Tibial artery (tissue), 4 donors: ENCODE measurements at regions not wholly inside any gene's neighbourhood (a gene's known extent, or its start where the extent isn't known, plus 50 kb on each side); places are given as distances from the start of the nearest gene placed in this dataset.
"Not testable (repeated sequence)": the region's sequence is repeated elsewhere in the genome, so short reads cannot be mapped to it uniquely, and the experiment has no call there.

ENCODE experiments used
- DNase-seq, 2 donors: peaks; one replicate each; pipeline ENCODE4 v3.0.0-alpha.2; 2019
- H3K27ac ChIP-seq, 2 donors: fragments of 200-600 bp; sonication (generic) in 1 of 2; 1 replicate in 1 of 2; 2 replicates in 1 of 2; pipeline ENCODE4 v1.5.1; 2018 to 2019; ENCODE audit warnings: mild to moderate bottlenecking in 1 of 2
- H3K27me3 ChIP-seq, 2 donors: fragments of 200-600 bp; sonication (generic) in 1 of 2; one replicate each; pipeline versions ENCODE4 v1.5.1 to v1.6.0; 2016 to 2019
- H3K36me3 ChIP-seq, 3 donors: fragments of 200-600 bp; sonication (generic) in 2 of 3; one replicate each; pipeline ENCODE4 v1.5.1; 2016 to 2019; ENCODE audit warnings: mild to moderate bottlenecking in 2 of 3
- H3K4me1 ChIP-seq, 4 donors: fragments of 200-600 bp; sonication (generic) in 2 of 4; 1 replicate in 3 of 4; 2 replicates in 1 of 4; pipeline ENCODE4 v1.5.1; 2016 to 2019
- H3K4me3 ChIP-seq, 2 donors: fragments of 200-600 bp; sonication (generic) in 1 of 2; 1 replicate in 1 of 2; 2 replicates in 1 of 2; pipeline ENCODE4 v1.5.1; 2018 to 2019; ENCODE audit warnings: mild to moderate bottlenecking in 2 of 2
- H3K9me3 ChIP-seq, 3 donors: fragments of 200-600 bp; sonication (generic) in 1 of 3; one replicate each; pipeline ENCODE4 v1.5.1; 2016 to 2019
- intact Hi-C: fragments of 100-400 bp; cut with DNase I; formaldehyde crosslinking; loops from one replicate; pipeline ENCODE4 v1.15.0; 2023; ENCODE audit warnings: low total_unique reads
- TF ChIP-seq, protein P1 (sequence below), 2 experiments: fragments of 200-600 bp in 1 of 2; fragments of 450-650 bp in 1 of 2; IDR thresholded peaks; one replicate each; pipeline ENCODE4 v1.5.1; 2017 to 2019; ENCODE audit warnings: antibody characterized with exemption in 2 of 2, mild to moderate bottlenecking in 1 of 2, moderate library complexity in 1 of 2

DNA sequence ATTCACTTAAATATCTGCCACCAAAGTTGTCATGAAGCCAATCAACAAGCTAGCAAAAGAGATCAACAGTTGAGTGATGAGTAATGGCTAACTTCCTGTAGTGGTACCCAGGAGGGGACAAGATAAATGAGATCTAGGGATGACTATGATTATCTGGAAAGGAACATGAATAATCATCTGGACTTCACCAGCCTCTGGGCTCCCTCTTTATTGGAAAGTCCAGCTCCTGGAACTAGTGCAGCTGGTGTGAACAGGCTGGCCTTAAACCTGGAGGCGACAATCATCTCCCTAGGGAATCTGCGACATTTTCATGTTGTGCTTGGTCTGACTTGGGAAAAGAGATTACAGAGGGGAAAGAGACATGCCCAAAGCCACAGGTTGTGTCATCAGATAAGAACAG is 518.6 kb downstream of the GRIN2A start:
- H3K27ac ChIP-seq, result no peak overlapping the region
- no peaks in the 10 kb centered on the region for H3K4me1 ChIP-seq
- H3K36me3 ChIP-seq, result no peaks in the 10 kb centered on the region
- intact Hi-C loops, result no loop called here
- peaks cover 0 to 13% of the 10 kb centered on the region in 2 donors for H3K27me3 ChIP-seq
- TF ChIP-seq, protein P1, sequence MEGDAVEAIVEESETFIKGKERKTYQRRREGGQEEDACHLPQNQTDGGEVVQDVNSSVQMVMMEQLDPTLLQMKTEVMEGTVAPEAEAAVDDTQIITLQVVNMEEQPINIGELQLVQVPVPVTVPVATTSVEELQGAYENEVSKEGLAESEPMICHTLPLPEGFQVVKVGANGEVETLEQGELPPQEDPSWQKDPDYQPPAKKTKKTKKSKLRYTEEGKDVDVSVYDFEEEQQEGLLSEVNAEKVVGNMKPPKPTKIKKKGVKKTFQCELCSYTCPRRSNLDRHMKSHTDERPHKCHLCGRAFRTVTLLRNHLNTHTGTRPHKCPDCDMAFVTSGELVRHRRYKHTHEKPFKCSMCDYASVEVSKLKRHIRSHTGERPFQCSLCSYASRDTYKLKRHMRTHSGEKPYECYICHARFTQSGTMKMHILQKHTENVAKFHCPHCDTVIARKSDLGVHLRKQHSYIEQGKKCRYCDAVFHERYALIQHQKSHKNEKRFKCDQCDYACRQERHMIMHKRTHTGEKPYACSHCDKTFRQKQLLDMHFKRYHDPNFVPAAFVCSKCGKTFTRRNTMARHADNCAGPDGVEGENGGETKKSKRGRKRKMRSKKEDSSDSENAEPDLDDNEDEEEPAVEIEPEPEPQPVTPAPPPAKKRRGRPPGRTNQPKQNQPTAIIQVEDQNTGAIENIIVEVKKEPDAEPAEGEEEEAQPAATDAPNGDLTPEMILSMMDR (IDR thresholded peaks at IDR 0.05), result no peak
- DNase-seq, result no peak
- H3K4me3 ChIP-seq, result no peak overlapping the region
- no peaks in the 10 kb centered on the region for H3K9me3 ChIP-seq

DNA sequence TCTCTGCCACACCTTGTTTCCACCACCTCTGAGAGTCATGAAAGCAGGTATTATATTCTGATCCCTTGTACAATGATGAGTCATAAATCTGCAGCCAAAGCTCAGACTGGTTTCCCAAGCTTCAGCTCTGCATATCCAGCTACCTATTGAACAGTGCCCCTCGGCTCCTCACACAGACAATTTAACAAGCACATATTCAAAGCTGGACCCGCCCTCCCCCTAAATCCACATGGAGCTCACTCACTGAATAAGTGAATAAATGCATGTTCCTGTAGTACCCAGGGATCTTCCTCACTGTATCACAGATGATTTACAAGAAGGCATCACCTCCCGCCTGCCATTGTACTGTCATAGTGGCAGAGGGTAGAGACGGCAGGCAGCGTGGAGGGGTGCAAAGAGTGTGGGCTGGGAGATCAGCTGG is 516.4 kb downstream of the GRIN2A start:
- Histone ChIP-seq H3K27me3 (peaks cover 0 to 3% of the 10 kb centered on the region in 2 donors), H3K36me3 (no peaks in the 10 kb centered on the region), H3K4me1 (no peaks in the 10 kb centered on the region), H3K27ac (no peak overlapping the region), H3K9me3 (no peaks in the 10 kb centered on the region), H3K4me3 (no peak overlapping the region)
- intact Hi-C loops, result no loop called here
- TF ChIP-seq, protein P1 (IDR thresholded peaks at IDR 0.05), result no peak
- no peak for DNase-seq

DNA sequence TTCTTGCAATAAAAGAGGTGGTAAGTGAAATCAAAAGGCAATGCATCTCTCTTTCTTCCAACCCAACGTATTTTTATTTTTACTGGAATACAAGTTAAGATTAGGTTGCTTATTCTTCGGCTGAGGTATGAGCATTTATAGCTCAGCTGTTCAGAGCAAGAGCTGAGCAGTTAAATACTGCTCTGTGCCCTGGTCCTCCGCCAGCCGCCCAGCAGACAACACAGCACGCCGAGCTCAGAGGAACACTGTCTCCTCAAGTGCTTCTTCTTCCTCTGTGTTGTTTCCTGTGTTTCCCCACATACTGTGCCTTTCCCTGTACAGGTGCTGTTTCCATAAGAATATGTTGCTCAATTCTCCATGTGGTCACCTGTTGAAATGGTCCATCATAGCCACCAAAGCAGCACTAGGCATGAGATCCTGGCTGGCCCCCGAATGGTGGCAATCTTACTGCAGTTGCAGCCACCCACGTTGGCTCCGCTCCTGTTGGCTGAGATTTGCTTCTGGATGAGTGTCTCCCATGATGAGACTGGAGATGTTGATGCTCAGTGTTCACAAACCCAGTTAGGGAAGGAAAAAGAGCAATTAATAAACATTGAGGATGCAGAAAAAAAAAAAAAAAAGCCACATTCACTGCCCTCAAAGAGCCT is 515.3 kb downstream of the GRIN2A start:
- no peaks in the 10 kb centered on the region for H3K4me1 ChIP-seq
- no peaks in the 10 kb centered on the region for H3K9me3 ChIP-seq
- TF ChIP-seq, protein P1 (IDR thresholded peaks at IDR 0.05), result no peak
- H3K27ac ChIP-seq, result no peak overlapping the region
- intact Hi-C loops, result no loop called here
- no peak overlapping the region for H3K4me3 ChIP-seq
- no peak for DNase-seq
- no peaks in the 10 kb centered on the region for H3K36me3 ChIP-seq
- no peaks in the 10 kb centered on the region for H3K27me3 ChIP-seq

DNA sequence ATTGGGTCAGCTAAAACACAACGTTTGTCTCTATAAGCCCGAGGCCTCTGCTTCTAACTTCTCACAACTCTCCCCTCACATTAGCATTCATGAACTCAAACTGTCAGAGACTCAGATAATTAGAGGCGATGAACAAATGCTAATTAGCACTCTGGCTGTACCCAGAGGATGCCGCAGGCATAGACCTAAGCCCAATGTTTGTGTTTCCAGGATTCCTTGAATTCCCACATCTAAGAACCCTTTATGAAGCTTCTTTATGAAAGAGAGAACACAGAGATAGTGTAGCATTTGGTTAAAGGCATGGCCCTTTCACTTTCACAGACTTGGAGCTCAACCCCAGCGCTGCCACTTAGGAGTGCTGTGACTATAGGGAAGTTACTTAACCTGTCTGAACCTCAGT is 512.2 kb downstream of the GRIN2A start:
- H3K27me3 ChIP-seq, result peaks cover 0 to 3% of the 10 kb centered on the region in 2 donors
- H3K27ac ChIP-seq, result no peak overlapping the region
- DNase-seq, result no peak
- intact Hi-C loops, result no loop called here
- no peaks in the 10 kb centered on the region for H3K36me3 ChIP-seq
- no peaks in the 10 kb centered on the region for H3K4me1 ChIP-seq
- TF ChIP-seq, protein P1 (IDR thresholded peaks at IDR 0.05), result no peak
- H3K4me3 ChIP-seq, result no peak overlapping the region
- no peaks in the 10 kb centered on the region for H3K9me3 ChIP-seq

DNA sequence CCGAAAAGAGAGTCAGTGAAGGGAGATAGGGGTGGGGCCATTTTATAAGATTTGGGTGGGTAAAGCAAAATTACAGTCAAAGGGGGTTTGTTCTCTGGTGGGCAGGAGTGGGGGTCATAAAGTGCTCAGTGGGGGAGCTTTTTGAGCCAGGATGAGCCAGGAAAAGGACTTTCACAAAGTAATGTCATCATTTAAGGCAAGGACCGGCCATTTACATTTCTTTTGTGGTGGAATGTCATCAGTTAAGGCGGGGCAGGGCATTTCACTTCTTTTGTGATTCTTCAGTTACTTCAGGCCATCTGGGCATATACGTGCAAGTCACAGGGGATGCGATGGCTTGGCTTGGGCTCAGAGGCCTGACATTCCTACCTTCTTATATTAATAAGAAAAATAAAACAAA is 511.6 kb downstream of the GRIN2A start:
- DNase-seq, H3K27me3 ChIP-seq, H3K36me3 ChIP-seq, H3K4me1 ChIP-seq, H3K9me3 ChIP-seq, H3K4me3 ChIP-seq, H3K27ac ChIP-seq, intact Hi-C loops: not testable (repeated sequence)

DNA sequence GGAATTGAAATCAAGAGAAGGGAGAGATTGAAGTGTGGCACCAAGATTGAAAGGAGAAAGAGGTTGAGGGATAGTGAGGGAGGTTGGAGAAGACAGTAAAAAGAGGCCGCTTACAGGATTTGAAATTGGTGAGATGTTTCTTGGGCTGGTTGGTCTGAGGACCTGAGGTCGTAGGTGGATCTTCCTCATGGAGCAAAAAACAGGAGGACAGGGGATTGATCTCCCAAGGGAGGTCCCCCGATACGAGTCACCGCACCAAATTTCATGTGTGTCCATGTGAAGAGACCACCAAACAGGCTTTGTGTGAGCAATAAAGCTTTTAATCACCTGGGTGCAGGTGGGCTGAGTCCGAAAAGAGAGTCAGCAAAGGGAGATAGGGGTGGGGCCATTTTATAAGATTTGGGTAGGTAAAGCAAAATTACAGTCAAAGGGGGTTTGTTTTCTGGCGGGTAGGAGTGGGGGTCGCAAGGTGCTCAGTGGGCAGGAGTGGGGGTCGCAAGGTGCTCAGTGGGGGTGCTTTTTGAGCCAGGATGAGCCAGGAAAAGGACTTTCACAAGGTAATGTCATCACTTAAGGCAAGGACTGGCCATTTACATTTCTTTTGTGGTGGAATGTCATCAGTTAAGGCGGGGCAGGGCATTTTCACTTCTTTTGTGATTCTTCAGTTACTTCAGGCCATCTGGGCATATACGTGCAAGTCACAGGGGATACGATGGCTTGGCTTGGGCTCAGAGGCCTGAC is 505.5 kb downstream of the GRIN2A start:
- H3K27ac ChIP-seq, H3K4me3 ChIP-seq, DNase-seq, H3K9me3 ChIP-seq, H3K27me3 ChIP-seq, H3K36me3 ChIP-seq, intact Hi-C loops, H3K4me1 ChIP-seq: not testable (repeated sequence)
